ENCODE measurements at regions not wholly inside any gene's neighbourhood (a gene's known extent, or its start where the extent isn't known, plus 50 kb on each side); places are given as distances from the start of the nearest gene placed in this dataset.

GRCh38 chr20:48463916-48464315 lies 363.9 kb downstream of the PREX1 start:
- H3K36me3 ChIP-seq (ENCODE audit: insufficient read depth, insufficient read length, low read length): no peaks in the 10 kb centered on the region
- no peaks in the 10 kb centered on the region for H3K27me3 ChIP-seq (ENCODE audit: insufficient read depth, insufficient read length)
- no peak for TF ChIP-seq ZNF274 (IDR thresholded peaks at IDR 0.05; ENCODE audit: low read depth, low read length)
- no peak for TF ChIP-seq YY1 (IDR thresholded peaks at IDR 0.05; ENCODE audit: insufficient read depth, insufficient read length)
- no peak for TF ChIP-seq SUZ12 (IDR thresholded peaks at IDR 0.05; ENCODE audit: extremely low read depth, insufficient read depth, insufficient read length)
- peaks cover 6% of the 10 kb centered on the region; the same call in 1 of the 2 replicates for H3K9me3 ChIP-seq (ENCODE audit: insufficient read depth, low read length)
- H3K9ac ChIP-seq (ENCODE audit: insufficient read length, low read depth): no peak overlapping the region
- no peaks in the 10 kb centered on the region for H3K4me1 ChIP-seq (ENCODE audit: insufficient read depth, insufficient read length)
- DNase-seq (ENCODE audit: low read depth, low spot score): no peak
- H3K4me3 ChIP-seq (ENCODE audit: insufficient read length, low read depth): no peak overlapping the region

GRCh38 chr20:48463096-48463720 lies 364.6 kb downstream of the PREX1 start:
- no peaks in the 10 kb centered on the region for H3K27me3 ChIP-seq (ENCODE audit: insufficient read depth, insufficient read length)
- H3K9ac ChIP-seq (ENCODE audit: insufficient read length, low read depth): no peak overlapping the region
- DNase-seq (ENCODE audit: low read depth, low spot score): no peak
- H3K4me1 ChIP-seq (ENCODE audit: insufficient read depth, insufficient read length): no peaks in the 10 kb centered on the region
- H3K9me3 ChIP-seq (ENCODE audit: insufficient read depth, low read length): peaks cover 6% of the 10 kb centered on the region; the same call in 1 of the 2 replicates
- no peaks in the 10 kb centered on the region for H3K36me3 ChIP-seq (ENCODE audit: insufficient read depth, insufficient read length, low read length)
- H3K4me3 ChIP-seq (ENCODE audit: insufficient read length, low read depth): no peak overlapping the region
- TF ChIP-seq SUZ12 (IDR thresholded peaks at IDR 0.05; ENCODE audit: extremely low read depth, insufficient read depth, insufficient read length): no peak
- TF ChIP-seq YY1 (IDR thresholded peaks at IDR 0.05; ENCODE audit: insufficient read depth, insufficient read length): no peak
- no peak for TF ChIP-seq ZNF274 (IDR thresholded peaks at IDR 0.05; ENCODE audit: low read depth, low read length)

- no peak for DNase-seq (ENCODE audit: low read depth, low spot score)
- no peaks in the 10 kb centered on the region for H3K27me3 ChIP-seq (ENCODE audit: insufficient read depth, insufficient read length)
- no peaks in the 10 kb centered on the region; the same call in 1 of the 2 replicates for H3K9me3 ChIP-seq (ENCODE audit: insufficient read depth, low read length)
- TF ChIP-seq ZNF274 (IDR thresholded peaks at IDR 0.05; ENCODE audit: low read depth, low read length) (no peak), YY1 (IDR thresholded peaks at IDR 0.05; ENCODE audit: insufficient read depth, insufficient read length) (no peak), SUZ12 (IDR thresholded peaks at IDR 0.05; ENCODE audit: extremely low read depth, insufficient read depth, insufficient read length) (no peak)
- H3K36me3 ChIP-seq (ENCODE audit: insufficient read depth, insufficient read length, low read length): no peaks in the 10 kb centered on the region
- H3K4me3 ChIP-seq (ENCODE audit: insufficient read length, low read depth): no peak overlapping the region
- no peak overlapping the region for H3K9ac ChIP-seq (ENCODE audit: insufficient read length, low read depth)
- no peaks in the 10 kb centered on the region for H3K4me1 ChIP-seq (ENCODE audit: insufficient read depth, insufficient read length)
Observed at GRCh38 chr20:48461735-48462119, 366.1 kb downstream of the PREX1 start.

GRCh38 chr20:48461091-48461734 lies 366.6 kb downstream of the PREX1 start:
- DNase-seq (ENCODE audit: low read depth, low spot score): no peak
- Histone ChIP-seq H3K4me1 (ENCODE audit: insufficient read depth, insufficient read length) (no peaks in the 10 kb centered on the region), H3K9ac (ENCODE audit: insufficient read length, low read depth) (no peak overlapping the region), H3K9me3 (ENCODE audit: insufficient read depth, low read length) (no peaks in the 10 kb centered on the region), H3K27me3 (ENCODE audit: insufficient read depth, insufficient read length) (no peaks in the 10 kb centered on the region), H3K36me3 (ENCODE audit: insufficient read depth, insufficient read length, low read length) (no peaks in the 10 kb centered on the region), H3K4me3 (ENCODE audit: insufficient read length, low read depth) (no peak overlapping the region)
- TF ChIP-seq SUZ12 (IDR thresholded peaks at IDR 0.05; ENCODE audit: extremely low read depth, insufficient read depth, insufficient read length) (no peak), YY1 (IDR thresholded peaks at IDR 0.05; ENCODE audit: insufficient read depth, insufficient read length) (no peak), ZNF274 (IDR thresholded peaks at IDR 0.05; ENCODE audit: low read depth, low read length) (no peak)

- Histone ChIP-seq H3K4me1 (ENCODE audit: insufficient read depth, insufficient read length) (peaks cover 4% of the 10 kb centered on the region), H3K36me3 (ENCODE audit: insufficient read depth, insufficient read length, low read length) (no peaks in the 10 kb centered on the region), H3K27me3 (ENCODE audit: insufficient read depth, insufficient read length) (no peaks in the 10 kb centered on the region), H3K9me3 (ENCODE audit: insufficient read depth, low read length) (no peaks in the 10 kb centered on the region), H3K9ac (ENCODE audit: insufficient read length, low read depth) (no peak overlapping the region), H3K4me3 (ENCODE audit: insufficient read length, low read depth) (no peak overlapping the region)
- no peak for DNase-seq (ENCODE audit: low read depth, low spot score)
- no peak for TF ChIP-seq SUZ12 (IDR thresholded peaks at IDR 0.05; ENCODE audit: extremely low read depth, insufficient read depth, insufficient read length)
- no peak for TF ChIP-seq ZNF274 (IDR thresholded peaks at IDR 0.05; ENCODE audit: low read depth, low read length)
- no peak for TF ChIP-seq YY1 (IDR thresholded peaks at IDR 0.05; ENCODE audit: insufficient read depth, insufficient read length)
Observed at GRCh38 chr20:48460681-48461080, 367.1 kb downstream of the PREX1 start.

GRCh38 chr20:48459722-48460395 lies 367.9 kb downstream of the PREX1 start:
- Histone ChIP-seq H3K4me3 (ENCODE audit: insufficient read length, low read depth) (no peak overlapping the region), H3K4me1 (ENCODE audit: insufficient read depth, insufficient read length) (peaks cover 4% of the 10 kb centered on the region), H3K27me3 (ENCODE audit: insufficient read depth, insufficient read length) (no peaks in the 10 kb centered on the region), H3K9ac (ENCODE audit: insufficient read length, low read depth) (no peak overlapping the region), H3K9me3 (ENCODE audit: insufficient read depth, low read length) (no peaks in the 10 kb centered on the region), H3K36me3 (ENCODE audit: insufficient read depth, insufficient read length, low read length) (no peaks in the 10 kb centered on the region)
- no peak for TF ChIP-seq ZNF274 (IDR thresholded peaks at IDR 0.05; ENCODE audit: low read depth, low read length)
- TF ChIP-seq SUZ12 (IDR thresholded peaks at IDR 0.05; ENCODE audit: extremely low read depth, insufficient read depth, insufficient read length): no peak
- no peak for TF ChIP-seq YY1 (IDR thresholded peaks at IDR 0.05; ENCODE audit: insufficient read depth, insufficient read length)
- no peak for DNase-seq (ENCODE audit: low read depth, low spot score)
